ENCODE measurements at regions not wholly inside any gene's neighbourhood (a gene's known extent, or its start where the extent isn't known, plus 50 kb on each side); places are given as distances from the start of the nearest gene placed in this dataset.
A peak's percentile ranks its signal among the peaks of the same experiment; 100 is the strongest.
"Not testable (repeated sequence)": the region's sequence is repeated elsewhere in the genome, so short reads cannot be mapped to it uniquely, and the experiment has no call there.

DNA sequence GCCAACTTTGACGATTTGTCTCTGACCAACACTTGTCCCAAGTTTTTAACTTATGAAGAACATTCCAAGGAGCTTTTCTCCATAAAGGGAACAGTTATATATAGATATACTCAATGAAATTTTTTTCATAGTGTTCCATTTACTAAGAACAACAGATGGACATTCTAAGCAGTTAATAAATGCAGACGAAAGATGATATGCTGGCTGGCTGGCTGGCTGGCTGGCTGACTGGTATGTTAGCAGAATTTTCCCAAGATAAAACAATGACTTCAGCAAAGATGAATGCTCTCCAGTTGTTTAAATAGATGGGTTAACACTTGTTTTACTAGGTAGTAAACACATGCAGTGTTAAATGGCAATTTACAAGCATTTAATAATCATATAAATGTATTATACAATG is 62.2 kb downstream of the SPANXN3 start:
- no peak for DNase-seq (ENCODE audit: low spot score)

DNA sequence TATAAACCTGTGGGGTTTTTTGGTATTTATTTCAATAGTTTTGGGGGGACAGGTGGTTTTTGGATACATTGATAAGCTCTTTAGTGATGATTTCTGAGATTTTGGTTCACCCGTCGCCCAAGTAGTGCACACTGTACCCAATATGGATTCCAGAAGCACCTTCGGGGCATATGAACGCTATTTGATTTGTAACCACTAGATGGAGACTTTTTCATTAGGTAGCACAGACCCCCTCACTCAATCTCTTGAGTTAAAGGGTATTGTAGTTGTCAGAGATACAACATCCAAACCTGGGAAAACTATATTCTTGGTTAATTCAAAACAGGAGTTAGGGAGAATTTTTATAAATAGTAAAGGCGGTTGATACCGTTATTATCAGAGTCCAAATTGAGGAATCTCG is 79.8 kb downstream of the SPANXN3 start:
- peak; percentile 2 for DNase-seq (ENCODE audit: low spot score)

DNA sequence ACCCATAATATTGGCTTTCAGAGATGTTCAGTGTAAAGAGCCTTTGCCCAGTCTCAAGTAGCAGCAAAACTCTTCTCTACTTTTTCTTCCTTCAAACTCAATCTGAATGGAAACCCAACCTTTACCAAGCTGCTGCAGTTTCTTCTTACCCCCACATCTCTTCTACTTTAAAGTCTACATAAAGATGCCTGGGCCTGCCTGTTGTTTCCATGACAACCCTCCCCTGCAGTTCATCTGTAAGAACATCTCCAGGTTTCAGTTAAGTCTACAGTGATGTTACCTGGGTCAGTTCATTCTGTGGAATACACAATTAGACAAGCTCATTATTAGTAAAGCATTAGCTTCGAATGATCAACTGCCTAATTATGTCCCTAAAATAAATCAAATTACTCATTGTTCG is 81.4 kb downstream of the SPANXN3 start:
- DNase-seq (ENCODE audit: low spot score) = no peak

DNA sequence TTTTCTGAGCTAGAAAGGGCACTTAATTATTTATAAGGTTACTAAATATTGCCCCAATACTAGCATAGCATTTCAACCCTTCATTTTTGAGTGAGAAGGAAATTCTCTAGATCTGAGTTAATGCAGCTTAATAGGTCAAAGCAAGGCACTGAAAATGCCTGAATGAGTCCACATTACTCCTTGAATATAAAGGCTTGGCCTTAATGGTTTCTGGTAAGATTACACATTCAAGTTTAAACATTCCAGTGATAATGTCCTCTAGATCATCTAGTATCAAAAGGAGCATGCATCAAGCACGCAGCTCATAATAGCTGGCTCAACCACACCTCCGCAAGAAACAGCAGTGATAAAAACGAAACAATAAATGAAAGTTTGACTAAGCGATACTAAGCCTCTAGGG is 87.5 kb downstream of the SPANXN3 start:
- DNase-seq (ENCODE audit: low spot score) = no peak

DNA sequence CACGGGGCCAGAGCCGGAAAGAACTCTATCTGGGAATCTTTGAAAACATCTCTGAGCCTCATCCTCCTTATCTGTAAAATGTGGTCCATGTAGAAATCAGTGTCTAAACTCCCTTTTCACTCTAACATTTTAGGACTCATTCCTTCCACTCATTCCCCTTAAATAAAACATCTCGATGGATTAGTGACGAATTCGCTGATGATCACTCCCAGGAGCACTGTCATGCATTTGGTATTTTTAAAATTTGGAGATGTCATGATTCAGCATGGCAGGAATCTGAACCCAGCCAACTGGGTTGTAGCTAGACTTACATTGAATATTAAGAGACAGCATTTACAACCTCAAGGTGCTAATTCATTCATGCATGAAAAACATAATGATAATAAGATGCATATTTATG is 88.1 kb downstream of the SPANXN3 start:
- DNase-seq (ENCODE audit: low spot score) = no peak

DNA sequence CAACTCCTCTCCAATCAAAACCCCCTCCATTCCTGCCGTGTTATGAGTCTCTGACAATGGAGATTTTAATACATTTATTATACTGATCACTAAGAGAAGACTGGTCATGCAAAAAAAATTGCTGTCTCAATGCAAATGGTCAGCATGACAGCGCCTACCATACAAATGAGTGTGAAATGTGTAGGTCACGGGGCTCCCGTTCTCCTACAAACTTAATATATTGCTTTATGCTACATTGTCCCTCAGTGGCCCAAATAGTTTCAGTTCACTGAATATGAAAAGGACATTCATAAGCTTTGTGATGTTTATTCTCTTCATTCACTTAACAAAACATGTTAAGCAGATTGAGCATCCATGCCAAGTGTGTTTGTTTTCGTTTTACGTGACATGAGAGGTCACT is 116.1 kb downstream of the SPANXN3 start:
- no peak for DNase-seq (ENCODE audit: low spot score)

DNA sequence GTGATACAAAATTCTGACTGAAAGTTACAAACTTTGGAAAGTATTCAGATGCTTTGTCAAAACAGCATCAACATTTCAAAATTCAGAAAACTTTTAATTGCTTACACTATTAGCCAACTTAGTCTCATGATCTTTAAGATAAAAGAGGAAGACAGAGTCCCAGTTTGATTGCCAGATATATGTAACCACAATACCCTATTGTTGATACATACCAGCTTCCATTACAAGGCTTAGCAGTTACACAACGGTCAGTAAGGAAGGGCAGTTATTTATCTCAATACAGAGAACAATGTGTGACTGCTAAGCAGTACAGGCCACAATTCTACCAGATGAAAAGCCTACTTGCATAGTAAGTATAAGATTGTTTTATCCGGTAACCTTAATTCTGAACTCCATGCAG is 138.4 kb downstream of the SPANXN3 start:
- DNase-seq (ENCODE audit: low spot score) = no peak

DNA sequence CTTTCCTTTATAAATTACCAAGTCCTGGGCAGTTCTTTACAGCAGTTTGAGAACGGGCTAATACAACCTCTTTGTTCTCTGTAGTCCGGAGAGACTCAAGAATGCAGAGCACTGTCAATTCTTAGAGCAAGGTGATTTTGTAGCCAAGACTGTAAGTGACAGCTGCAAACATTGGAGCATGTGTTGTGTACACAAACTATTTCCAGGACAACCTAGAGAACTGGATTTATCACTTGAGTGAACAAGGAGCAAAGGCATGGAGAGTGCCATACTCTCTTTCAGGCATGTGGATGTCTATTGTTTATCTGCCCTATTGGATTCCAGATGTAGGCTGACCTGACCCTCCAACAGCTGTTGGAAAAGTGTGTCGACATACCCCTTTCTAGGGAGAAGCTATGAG is 153.9 kb downstream of the SPANXN3 start:
- no peak for DNase-seq (ENCODE audit: low spot score)

DNA sequence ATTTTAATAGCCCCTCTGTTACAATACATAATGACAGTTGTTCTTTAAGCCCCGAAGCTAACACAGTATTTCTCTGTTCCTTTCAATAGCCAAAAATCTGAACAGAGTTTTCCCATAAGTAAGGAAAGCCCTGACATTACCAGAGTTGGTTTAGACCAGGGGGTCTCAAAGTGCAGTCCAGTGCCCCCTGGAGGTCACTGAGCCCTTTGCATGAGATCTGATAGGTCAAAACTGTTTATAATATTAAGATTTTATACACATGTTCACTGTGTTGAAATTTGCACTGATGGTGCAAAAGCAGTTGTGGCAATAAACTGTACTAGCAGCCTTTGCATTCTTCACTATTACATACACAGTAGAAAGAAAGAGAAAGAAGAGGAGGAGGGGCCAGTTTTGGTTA is 177.1 kb downstream of the SPANXN3 start:
- no peak for DNase-seq (ENCODE audit: low spot score)

DNA sequence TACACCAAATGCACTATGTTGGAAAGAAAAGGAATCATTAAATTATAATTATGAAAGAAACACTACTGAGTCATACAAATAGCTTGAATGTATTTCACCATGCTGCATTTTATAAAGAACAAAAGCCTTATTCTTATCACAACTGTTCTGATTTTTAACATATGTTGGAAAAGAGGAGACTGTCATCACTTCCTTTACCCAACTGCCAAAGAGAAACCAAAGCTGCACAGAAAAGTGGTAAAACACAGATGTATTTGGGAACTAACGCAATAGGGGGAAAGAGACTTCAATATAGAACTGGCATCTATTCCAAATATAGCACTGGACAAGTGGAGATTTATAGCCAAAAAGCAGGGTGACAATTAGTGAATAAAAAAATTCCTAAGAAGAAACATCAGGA is 181.0 kb downstream of the SPANXN3 start:
- DNase-seq (ENCODE audit: low spot score) = no peak

DNA sequence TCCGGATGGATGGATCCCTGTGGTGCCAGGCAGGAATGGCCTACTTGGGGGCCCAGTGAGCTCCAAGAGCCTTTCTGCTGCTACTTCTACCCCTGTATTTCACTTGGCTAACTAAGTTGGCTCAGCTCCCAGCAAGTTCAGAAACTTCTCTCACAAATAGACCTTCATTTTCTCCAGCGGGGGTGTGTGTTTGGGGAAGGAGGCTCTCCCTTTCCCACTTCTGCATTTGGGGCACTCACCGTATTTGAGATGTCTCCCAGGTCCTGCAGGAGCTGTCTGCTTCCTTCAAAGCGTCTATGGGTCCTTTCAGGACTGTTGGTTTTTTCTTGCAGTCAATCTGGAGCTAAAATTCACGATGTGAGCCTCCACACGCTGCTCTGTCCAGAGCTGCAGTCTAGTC is 197.7 kb downstream of the SPANXN3 start:
- no peak for DNase-seq (ENCODE audit: low spot score)

DNA sequence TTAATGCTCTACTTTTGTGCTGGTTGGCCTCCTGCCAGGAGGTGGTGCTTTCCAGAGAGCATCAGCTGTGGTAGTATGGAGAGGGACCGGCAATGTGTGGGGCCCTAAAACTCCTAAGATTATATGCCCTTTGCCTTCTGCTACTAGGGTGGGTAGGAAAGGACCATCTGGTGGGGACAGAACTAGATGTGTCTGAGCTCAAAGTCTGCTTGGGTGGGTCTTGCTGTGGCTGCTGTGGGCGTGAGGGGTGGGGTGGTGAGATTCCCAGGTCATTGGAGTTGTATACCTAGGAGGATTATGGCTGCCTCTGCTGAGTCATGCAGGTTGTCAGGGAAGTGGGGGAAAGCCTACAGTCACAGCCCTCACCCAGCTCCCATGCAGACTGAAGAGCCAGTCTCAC is 198.4 kb downstream of the SPANXN3 start:
- DNase-seq (ENCODE audit: low spot score) = not testable (repeated sequence)

DNA sequence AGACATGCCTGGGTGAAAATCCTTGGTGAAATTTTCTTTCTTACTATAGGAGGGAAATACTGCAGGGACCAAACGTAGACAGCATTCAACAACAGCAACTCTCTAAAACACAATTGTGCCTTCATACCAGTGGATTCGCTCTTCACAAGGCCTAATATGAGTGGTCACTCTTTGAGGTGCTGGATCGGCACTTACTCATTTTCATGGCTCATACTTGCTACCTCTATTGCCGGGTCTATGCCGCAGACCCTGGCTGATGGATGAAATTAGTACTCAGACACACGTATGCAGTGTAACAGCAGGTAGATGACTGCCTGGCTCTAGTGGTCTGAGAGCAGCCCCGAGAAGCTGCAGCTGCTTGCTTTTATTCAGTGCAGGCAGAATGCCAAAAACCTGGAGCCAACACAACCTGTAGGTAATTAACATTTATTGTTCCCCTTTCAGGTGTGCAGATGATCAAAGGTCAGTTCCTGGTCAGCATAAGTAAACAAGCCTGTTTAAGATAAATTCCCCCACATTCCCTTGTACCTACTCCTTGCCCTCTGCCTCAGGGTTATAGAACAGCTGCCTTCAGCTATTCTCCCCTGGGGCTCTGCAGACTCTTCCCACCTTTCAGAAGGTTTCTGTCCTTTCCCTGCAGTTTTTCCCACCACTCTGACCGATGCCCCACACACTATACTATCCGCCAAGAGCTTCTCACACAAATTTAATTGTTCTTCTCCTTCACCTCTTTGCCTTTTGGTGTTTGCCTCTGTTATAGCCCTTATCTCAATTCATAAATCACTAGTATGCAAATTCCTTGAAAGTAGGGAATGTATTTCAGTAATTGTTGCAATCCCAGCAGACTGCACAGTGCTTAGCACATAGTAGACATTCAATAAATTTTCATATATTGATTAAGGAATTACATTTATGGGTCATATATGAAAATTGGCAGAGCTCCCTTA is 210.0 kb downstream of the SPANXN3 start:
- no peak for DNase-seq (ENCODE audit: low spot score)

DNA sequence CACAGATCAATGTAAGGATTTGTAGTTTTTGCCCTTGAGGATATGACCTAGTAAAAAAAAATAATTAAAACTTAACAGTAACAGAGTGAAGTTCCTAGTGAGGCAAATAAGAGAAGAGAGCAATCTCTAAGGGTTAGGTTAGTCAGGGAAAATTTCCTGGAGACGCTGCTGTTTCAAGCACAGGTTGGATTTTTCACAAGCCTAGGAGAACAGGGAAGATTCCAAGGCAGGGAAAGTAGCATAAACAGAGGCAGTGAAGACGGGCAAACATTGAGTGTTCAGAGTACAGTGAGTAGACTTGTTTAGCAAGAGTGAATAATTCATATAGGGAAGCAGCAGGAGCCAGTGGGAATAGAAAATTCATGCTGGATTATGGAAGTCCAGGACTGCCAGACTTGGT is 212.8 kb downstream of the SPANXN3 start:
- no peak for DNase-seq (ENCODE audit: low spot score)

DNA sequence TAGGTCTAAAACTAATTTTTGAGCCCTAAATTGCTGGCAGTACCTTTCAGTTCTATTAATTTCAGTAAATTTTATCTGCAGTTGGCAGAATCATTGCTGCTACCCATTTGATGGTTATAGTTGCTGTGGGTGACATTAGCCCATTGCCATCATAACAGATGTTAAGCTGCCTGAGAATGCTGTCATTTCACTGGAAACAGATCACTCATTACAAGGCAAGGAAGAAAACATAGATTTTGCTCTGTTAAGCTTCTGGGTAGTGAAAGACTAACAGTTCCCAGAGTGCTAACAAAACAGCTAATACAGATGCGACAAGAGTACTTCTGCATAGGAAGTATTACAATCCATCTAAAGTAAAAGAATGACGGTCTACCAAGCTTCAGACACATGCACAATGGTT is 213.2 kb downstream of the SPANXN3 start:
- DNase-seq (ENCODE audit: low spot score) = no peak

DNA sequence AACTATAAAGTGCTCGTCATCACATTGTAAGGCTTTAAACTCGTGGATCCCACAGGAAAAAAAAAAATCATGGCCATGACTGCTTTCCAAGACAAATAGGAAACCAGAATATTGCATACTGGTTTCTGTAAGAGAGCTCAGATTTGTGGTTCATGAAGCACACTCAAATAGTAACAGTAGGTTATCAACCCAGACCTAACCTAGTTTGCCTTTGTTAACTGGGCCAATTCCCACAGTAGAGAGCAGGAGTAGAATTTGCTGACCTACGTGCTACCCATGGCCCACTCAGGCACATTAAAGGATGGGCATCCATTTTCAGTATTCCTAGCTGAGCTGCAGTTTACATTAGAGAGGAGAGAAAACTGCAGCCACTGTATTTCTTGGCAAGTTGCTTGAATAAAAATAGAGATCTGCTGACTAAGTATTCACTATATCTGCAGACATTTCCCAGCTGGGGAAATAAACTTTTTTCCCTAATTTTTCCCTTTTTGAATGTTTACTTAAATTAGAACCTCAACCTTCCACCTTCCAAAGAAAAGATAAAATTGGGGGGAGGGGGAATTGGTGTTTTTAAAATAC is 218.5 kb downstream of the SPANXN3 start:
- no peak for DNase-seq (ENCODE audit: low spot score)

DNA sequence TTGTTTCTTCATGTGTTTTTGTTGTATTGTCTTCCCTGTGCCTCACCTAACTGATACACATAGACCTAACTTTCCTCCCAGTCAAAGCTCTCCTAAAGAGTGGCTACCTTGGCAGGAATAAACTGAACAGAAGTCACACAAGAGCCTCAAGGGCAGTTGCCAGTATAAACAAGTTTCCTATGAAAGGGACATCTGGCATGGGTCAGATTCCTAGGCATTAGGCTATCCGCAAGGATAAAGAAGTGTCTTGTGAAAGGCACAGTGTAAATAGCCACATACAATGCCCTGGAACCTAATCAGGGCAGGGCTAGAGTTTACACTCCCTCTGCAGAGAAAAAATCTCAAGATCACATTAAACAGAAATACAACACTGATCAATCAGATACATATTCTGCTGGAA is 220.8 kb downstream of the SPANXN3 start:
- no peak for DNase-seq (ENCODE audit: low spot score)

DNA sequence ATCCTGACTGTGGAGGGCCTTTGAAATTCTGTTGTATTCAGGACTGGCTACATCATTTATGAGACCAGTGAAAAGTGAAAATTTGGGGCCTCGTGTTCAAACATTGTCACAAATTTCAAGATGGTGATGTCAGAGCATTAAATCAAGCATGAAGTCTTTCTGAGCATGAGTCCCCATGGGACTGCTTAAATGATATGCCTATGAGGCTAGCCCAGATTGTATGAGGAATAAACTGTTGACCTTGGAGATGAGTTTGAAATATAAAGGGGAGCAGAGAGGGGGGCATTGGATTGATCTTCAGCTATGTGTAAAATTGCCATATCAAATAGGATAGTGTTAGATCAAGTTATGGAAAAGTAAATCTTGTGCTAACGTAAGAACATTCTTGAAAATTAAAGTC is 230.0 kb downstream of the SPANXN3 start:
- no peak for DNase-seq (ENCODE audit: low spot score)

DNA sequence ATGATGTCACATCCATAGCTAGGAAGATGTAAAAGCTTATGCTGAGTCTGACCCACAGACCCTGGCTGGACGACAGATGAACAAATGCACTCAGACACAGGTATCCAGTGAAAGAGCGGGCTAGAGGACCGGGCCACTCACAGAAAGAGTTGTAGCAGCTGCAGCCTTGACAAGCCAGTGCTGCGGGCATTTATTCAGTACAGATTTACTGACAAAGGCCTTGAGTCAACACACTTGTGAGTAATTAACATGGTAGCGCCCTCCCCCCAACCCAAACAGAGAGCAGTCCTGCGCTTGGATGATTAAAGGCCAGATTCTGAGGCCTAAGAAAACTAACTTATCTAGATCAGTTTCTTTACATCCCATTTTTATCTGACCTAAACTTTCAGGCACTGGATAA is 244.6 kb downstream of the SPANXN4 start:
- DNase-seq (ENCODE audit: low spot score) = no peak

DNA sequence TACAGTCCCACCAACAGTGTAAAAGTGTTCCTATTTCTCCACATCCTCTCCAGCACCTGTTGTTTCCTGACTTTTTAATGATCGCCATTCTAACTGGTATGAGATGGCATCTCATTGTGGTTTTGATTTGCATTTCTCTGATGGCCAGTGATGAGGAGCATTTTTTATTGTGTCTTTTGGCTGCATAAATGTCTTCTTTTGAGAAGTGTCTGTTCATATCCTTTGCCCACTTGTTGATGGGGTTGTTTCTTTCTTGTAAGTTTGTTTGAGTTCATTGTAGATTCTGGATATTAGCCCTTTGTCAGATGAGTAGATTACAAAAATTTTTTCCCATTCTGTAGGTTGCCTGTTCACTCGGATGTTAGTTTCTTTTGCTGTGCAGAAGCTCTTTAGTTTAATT is 218.9 kb downstream of the SPANXN4 start:
- not testable (repeated sequence) for DNase-seq (ENCODE audit: low spot score)

DNA sequence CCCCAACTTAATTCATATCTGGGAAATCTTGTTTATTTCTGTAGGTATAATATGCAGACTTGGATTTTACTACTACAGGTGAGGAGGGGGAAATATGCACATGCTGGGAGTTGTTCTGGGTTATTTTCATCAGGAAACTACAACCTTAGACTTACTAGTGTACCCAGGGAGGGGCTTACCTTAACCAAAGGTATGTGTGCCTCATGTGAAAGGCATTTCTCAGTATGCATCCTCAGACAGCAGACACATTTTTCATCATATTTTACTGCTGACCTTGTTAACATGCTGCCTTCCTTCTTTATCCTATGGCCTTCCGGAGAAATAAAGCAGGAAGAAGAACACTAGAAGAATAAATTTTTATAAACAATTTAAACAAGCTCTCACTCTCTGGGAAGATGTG is 214.9 kb downstream of the SPANXN4 start:
- DNase-seq (ENCODE audit: low spot score) = no peak

DNA sequence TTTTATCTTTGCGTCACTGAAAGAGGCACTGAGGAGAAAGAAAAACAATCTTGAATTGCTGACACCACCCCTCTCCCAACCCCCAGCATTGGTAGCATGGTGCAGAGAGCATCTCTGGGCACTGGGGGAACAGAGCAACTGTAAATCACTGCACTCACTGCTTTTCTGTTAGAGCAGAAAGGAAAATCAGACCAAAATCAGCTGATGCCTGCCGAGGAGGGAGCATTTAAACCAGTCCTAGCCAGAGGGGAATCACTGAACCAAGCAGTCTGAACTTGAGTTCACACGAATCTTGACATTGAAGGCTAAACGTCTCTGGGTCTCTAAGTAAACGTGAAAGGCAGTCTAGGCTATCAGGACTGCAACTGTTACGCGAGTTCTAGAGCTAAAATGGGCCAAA is 205.8 kb downstream of the SPANXN4 start:
- DNase-seq (ENCODE audit: low spot score) = no peak

DNA sequence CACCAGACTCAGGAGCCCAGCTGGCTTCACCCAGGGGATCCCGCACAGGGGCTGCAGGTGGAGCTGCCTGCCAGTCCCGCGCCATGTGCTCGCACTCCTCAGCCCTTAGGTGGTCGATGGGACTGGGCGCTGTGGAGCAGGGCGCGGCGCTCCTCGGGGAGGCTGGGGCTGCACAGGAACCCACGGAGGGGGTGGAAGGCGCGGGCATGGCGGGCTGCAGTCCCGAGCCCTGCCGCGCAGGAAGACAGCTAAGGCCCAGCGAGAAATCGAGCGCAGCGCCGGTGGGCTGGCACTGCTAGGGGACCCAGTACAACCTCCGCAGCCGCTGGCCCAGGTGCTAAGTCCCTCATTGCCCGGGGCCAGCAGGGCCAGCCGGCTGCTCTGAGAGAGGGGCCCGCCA is 202.9 kb downstream of the SPANXN4 start:
- not testable (repeated sequence) for DNase-seq (ENCODE audit: low spot score)

DNA sequence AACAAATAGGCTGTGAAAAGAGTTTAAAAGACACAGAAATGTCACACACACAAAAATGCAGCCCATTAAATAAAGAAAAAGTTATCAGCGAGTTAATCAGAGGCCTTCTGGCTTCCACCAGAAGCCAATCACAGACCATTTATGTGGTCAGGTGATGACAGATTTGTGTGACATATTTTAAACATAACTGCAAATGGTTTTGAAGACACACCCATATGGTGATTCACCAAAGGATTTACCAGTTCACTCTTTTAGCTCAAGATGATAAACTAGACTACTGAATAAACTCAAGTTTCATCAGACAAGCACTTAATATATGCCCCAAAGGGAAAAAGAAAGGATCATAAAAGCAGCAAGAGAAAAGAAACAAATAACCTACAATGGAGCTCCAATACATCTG is 181.2 kb downstream of the SPANXN4 start:
- DNase-seq (ENCODE audit: low spot score) = no peak

All from H4 (cell line).